Stimulated activated CD8-positive, alpha-beta memory T cell treated with anti-CD3 and anti-CD28 coated beads, Interleukin-15, amount 100 ng/mL, for 24 hours (primary cell): ENCODE measurements at regions not wholly inside any gene's neighbourhood (a gene's known extent, or its start where the extent isn't known, plus 50 kb on each side); places are given as distances from the start of the nearest gene placed in this dataset.

Experiments used
- DNase-seq: peaks from one replicate; pipeline ENCODE4 v3.0.0-alpha.2; 2020; ENCODE audit warnings: low read depth

- no peak for DNase-seq
Observed at GRCh38 chr7:155202106-155202871, 95.4 kb upstream of the INSIG1 start.

GRCh38 chr7:155203059-155203881 is 94.4 kb upstream of the INSIG1 start:
- DNase-seq = no peak

GRCh38 chr7:155203882-155204691 is 93.6 kb upstream of the INSIG1 start:
- no peak for DNase-seq

DNA sequence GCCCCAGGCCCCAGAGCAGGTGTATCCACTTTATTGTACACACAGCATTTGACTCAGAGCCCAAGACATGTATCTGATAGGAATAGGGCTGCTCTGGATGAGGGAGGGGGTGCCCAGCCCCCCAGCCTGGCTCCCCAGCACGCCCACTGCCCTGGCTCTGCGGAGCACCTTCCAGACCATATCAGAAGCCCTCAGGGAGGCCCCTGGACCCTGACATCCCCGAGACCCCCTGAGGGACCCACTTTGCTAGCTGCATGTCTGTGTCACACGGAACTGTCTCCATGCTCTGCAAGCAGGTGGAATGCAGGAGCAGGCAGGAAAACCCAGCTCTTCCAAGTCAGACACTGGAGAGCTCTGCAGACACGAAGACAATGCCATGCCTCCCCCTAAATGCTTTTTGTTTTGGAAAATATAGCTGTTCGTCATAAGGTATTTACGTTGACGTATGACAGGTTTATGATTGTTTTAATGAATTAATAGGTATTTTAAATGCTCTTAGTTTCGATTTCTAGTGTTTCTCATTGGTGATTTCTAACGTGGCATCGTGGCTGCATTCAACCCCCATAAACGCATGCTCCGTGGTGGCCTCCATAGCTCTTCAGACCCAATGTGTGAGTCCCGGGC is 92.8 kb upstream of the INSIG1 start:
- DNase-seq = no peak

DNA sequence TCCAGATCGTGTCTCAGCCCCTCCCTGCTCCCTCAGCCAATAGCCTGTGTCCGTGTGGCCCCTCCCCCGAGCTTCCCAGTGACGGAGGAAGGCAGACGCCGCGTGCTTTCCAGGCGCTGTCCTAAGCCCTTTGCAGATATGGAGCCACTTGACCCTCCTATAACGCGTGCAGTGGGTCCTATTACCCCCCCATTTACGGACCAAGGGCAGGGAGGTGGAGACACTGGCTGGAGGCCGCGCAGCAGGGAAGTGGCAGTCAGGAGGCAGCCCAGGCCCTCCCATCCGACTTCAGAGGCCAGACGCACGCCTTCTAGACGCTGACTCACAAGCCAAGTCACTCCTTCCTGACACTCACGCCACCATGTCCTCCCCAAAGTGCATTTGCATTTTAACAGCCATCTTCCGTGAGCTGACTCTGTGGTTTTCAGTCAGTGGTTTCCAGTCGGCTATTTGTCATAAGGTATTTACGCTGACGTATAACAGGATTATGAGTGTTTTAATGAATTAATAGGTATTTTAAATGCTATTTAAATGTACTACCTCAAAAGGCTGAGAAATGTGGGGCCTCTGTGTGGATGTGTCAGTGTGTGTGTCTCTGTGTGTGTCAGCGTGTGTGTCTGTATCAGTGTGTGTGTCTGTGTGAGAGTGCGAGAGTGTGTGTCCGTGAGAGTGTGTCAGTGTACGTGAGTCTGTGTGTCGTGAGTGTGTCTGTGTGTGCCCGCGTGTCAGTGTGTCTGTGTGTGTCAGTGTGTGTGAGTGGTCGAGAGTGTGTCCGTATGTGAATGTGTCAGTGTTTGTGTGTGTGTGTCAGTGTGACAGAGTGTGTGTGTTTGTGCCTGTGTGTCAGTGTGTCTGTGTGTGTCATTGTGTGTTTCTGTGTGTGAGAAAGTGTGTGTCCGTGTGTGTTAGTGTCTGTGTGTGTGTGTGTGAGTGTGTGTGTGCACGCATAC is 92.0 kb upstream of the INSIG1 start:
- DNase-seq = peak; percentile 67

DNA sequence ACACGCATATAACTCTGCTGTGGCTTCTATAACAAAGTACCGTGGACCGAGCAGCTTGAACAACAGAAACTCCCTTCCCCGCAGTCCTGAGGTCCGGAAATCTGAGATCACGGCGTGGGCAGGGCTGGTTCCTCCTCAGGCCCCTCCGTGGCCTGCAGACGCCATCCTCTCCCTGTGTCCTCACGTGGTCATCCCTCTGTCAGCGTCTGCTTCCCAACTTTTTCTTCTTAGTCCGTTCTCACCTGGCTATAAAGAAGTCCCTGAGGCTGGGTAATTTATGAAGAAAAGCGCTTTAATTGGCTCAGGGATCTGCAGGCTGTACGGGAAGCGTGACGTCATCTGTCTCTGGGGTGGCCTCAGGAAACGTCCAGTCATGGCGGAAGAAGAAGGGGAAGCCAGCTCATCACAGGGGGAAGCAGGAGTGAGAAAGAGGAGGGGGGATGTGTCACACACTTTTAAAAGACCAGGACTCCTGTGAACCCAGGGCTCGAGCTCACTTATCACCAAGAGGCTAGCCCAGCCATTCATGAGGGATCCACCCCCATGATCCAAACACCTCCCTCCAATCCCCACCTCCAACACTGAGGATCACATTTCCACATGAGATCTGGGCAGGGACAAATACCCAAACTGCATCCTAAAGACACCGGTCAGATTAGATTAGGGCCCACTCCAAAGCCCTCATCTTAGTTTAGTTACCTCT is 91.2 kb upstream of the INSIG1 start:
- DNase-seq = no peak

GRCh38 chr7:155207326-155208002 is 90.2 kb upstream of the INSIG1 start:
- DNase-seq = no peak

GRCh38 chr7:155208681-155209477 is 88.8 kb upstream of the INSIG1 start:
- no peak for DNase-seq

GRCh38 chr7:155209478-155210319 is 88.0 kb upstream of the INSIG1 start:
- DNase-seq = no peak

DNA sequence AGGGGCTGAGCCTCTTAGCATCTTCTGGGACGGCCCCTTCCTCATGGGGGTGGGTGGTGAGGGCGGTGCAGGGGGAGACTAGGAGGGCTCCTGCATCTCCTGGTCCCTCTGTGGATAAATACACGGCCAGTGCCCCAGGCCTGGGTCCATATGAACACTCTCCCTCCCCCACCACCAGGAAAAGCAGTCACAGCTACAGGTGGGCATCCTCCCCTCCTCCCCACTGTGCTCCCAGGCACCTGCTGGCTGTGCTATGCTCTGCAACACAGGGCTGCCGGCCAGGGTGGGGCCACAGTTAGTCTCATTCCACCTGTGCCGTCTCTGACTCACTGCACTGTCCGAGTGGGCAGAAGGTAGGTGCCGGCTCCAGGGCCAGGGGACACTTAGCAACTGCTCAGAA is 87.3 kb upstream of the INSIG1 start:
- no peak for DNase-seq

- DNase-seq = no peak
Observed at GRCh38 chr7:155211173-155211572, 86.5 kb upstream of the INSIG1 start.

- DNase-seq = no peak
Observed at GRCh38 chr7:155211761-155212160, 85.9 kb upstream of the INSIG1 start.

- no peak for DNase-seq
Observed at GRCh38 chr7:155212301-155213015, 85.2 kb upstream of the INSIG1 start.

DNA sequence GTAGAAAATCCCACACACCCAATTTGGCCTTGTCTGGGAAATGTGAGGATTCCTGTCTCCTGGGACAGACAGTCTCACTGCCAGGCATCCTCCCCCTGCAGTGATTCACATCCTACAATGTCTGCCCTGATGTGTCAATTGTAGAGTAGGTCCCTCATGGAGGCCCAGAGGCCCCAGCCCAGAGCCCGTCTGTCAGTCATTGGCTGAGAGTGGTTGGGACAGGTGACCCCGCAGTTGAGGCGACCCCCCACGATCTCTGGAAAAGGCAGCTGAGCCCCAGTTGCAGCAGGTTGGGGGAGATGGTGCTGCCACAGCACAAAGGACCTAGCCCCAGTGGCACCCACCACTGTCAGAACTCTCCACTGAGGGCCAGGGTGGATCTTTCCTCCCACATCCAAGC is 84.3 kb upstream of the INSIG1 start:
- no peak for DNase-seq

GRCh38 chr7:155213955-155214740 is 83.5 kb upstream of the INSIG1 start:
- no peak for DNase-seq

DNA sequence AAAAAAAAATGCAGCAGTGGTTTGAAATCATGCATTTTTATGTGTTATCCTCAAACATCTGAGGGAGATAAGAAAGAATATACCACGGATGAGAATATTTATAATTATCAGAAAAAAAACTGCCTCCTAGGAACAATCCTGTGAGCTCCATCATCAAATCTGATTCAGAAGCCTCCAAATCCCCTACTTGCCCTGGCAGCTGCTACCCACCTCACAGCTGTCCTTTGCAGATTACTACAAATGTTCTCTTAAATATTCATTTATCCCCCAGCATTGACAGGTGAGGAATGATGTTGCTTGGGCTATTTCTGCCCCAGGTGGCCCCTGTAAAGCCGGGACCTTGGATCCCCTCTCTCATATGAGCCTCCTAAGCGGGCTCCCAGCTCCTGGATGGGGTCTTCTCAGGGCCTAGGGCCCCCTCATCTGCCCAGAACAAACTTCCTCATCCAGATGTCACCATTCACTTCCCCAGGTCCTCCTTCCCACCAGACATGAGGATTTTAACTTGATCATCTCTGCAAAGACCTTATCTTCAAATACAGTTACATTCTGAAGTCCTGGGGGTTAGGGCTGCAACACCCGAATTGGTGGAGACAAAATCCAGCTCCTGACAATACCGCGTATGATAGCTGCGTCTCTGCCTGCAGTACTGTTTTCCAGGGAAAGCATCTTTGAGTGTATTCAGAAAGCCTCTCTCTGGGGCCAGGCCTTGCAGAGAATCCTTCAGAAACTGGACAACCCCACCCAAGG is 81.9 kb upstream of the INSIG1 start:
- DNase-seq = no peak
